RPMI8226 (cell line): ENCODE measurements at regions not wholly inside any gene's neighbourhood (a gene's known extent, or its start where the extent isn't known, plus 50 kb on each side); places are given as distances from the start of the nearest gene placed in this dataset.

Experiments used
- DNase-seq: peaks from one replicate; pipeline ENCODE4 v3.0.0-alpha.2; 2015

DNA sequence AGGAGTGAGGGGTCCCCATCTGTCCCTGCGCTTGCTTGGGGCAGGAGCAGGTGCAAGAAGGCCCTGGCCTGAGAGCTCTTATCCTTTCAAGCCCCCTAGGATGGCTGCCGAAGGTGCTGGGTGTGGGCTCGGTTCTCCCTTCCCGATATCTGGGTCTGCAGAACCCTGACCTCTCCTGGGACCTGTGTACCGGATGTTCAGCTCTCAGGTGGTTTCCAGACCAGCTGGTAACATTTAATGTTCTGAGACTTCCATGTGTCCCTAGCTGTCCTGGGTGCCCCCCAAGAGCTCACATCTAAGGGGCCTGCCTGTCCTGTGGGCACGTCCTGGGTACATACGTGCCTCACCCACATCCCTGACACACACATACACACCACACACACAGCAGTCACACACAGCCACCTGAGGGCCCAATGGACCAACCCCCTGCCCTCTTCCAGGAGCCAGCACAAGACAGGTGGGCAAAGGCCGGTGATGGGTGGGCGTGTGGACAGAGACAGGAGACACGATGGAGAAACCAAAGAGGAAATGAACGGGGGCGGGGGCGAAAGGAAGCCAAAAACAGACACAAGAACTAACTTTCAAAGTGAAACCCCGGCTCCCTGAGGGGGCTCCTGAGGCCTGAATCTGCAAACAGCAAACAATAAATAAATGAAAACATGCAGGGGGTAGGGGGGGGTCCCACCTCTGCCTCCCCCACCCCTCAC, 124.3 kb downstream of the PTPRS start:
- DNase-seq: no peak

DNA sequence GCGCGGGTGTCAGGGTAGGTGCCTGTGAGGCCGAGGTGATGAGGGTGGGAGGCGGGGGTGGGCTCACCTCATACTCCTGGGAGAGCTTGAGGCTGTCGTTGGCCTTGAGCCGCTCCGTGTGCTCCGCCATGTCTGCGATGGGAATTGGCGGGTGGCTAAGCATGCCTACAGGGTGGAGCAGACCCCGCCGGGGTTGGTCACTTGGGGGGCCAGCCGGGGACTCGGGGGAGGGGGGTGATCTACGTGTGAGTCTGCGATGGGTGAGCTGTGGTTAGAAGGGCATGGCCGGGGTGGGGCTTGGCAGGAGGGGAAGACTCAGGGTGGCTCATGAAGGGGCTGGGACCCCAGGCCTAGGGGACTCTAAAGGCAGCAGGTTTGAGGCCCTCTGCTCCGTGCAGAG, 125.2 kb downstream of the PTPRS start:
- no peak for DNase-seq

DNA sequence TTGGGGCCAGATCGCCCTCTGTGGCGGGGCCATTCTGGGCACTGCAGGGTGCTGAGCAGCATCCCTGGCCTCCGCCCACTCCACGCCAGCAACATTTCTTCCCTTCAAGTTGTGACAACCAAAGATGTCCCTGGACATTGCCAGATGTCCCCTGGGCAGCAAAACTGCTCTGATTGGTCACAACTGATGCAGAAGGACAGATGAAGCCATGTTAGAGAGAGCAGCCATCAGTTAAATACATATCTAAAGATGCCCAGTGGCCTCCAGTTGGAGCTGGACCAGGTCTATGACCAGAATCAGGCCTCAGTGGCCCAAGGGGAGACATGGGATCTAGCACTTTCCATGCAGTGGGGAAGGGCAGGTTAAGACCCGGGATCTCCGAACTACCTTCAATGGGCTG, 125.7 kb downstream of the PTPRS start:
- DNase-seq: no peak

DNA sequence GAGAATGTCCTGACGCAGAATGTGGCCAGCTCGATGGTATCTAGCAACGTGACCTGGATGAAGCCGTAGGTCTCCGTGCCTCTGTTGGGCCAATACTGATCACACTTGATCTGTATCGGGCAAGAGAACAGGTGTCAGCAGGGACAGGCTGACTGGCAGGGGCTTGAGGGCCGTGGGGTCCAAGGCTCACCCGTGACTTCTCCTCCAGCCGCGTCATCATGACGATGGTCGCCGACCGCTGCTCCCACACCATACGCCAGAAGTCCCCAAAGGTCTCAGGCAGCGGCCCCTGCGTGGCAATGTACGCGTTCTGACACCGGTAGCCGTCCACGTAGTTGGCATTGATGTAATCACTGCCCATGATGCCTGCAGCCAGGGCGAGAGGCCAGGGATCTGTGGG, 126.2 kb downstream of the PTPRS start:
- no peak for DNase-seq

DNA sequence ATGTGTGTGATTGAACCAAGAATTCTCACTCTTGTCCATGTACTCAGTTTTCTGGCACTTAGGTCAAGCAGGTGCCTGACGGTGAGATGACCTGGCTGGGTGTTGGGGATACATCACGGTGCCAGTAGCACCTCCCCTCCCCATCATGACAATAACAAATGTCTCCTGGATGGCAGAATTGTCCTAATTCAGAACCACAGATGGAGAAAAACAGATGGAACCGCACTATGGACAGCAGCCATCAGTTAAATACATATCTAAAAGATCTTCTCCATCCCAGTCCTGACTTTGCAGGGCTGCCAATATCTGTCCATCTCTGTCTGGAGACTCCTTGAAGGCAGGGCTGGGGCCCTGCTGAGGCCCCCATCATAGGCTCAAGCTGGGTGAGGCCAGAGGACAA, 126.9 kb downstream of the PTPRS start:
- DNase-seq: no peak

DNA sequence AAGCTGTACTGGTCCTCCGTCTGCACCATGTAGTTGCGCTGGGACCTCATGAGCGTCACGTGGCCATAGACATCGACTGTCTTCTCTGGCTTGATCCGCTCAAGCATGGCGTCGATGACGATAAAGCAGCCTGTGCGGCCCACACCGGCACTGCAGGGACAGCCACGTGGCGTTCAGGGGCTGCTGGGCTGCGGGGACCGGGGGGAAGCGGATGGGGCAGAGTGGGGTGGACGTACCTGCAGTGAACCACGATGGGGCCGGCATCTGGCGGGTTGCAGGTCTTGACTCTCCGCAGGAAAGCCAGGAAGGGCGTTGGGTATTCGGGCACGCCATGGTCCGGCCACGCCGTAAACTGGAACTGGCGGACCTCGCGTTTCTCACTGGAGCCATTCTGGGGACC, 128.5 kb downstream of the PTPRS start:
- DNase-seq: no peak

DNA sequence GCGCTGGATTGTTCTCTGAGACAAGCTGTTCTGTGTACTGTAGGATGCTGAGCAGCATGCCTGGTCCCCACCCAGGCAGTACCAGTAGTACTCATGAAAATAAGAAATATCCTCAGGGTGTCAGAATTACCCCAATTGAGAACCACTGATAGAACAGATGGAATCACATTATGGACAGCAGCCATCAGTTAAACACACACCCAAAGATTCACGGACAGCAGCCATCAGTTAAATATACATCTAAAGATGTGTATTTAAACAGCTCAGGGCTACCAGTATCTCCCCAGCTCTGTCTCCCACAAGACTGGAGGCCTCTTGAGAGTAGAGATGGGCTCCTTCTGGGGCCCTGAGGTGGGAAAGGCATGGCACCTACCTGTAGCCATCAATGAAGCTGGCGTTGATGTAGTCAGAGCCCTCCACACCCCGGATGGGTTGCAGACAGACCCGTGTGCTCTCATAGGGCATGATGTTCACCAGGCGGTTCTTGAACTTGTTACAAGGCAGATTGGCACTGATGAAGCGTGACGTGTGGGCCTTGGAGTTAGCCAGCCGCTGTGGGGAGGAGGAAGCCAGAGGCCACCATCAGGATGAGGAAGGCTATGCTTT, 129.3 kb downstream of the PTPRS start:
- no peak for DNase-seq

DNA sequence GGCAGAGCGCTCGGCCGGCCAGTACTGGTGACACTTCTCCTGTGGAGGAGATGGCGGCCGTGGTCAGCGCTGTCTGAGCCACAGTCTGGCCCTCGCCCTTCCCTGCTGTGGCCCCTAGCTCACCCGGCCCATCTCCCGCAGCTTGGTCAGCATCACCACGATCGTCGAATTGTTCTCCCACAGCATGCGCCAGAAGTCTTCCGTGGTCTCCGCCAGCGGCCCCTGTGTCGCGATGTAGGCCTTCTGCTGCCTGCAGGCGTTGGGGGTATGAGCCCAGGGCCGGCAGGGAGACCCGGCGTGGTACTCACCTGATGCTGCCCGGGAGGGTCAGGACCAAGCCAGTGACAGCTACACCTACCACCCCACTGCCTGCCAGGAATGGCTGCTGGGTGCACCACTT, 130.1 kb downstream of the PTPRS start:
- DNase-seq: no peak

DNA sequence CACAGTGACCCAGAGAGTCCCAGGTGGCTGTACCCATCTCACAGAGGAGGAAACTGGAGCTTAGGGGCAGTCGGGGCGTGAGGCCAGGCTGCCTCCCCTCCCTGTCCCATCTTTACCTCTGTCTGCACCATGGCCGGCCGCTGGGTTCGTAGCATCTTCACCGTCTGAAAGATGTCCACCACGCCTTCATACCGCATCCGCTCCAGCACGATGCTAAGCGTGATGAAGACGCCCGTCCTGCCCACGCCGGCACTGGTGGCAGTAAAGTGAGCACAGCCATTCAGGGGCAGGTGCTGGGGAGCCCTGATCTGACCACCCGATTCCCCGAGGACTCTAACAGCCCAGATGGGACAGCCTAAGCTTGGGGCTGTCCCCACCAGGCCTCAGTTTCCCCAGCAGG, 132.8 kb downstream of the PTPRS start:
- no peak for DNase-seq

DNA sequence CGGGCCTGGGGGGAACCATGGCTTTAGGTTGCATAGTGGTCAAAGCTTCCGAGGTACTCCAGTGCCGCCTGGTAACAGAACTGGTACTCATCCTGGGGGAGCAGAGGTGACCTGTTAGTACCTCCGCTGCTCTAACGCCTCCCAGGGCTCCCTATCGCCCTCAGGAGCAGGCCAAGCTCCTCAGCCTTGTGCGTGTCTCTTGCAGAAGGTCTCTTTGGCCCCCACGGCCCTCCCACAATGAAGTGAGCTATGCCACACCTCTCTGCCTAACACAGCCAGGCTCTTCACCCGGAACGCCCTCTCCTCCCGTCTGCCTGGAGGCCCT, 133.9 kb downstream of the PTPRS start:
- DNase-seq: no peak

DNA sequence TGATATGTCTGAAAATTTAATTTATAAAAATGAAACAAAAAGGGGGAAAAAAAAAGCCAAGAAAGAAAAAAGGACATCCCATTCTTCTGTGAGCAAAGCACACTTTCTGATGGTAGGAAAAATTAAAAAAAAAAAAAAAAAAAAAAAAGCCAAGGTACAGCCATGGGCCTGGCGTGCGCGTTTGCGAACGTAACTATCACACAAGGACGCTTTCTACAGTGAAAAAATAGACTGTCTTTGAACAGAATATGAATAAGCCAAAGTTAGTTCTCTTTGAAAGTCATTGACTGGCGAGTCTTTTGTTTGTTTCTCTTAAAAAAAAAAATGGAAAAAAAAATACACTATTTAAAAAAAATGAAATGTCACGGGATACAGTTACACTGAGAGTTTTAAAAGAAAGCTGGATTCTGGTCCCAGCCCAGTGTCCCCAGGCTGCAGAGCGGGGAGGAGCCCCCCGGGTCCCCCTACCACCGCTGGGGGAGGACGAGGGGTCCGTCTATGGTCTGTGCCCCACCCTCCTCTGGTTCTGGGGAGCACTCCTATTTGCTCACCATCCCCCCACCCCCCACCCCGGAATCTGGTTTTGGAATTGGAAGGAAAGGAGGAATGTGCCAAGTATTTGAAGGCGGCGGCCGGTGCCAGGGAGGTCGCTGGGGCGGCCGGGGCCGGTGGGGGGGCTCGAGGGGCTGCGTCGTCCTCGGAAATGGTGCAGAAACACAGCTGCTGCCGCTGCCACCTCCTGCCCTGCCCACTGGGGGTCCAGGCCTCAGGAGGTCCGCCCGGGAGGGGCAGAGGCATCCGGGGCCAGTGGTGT, 134.5 kb downstream of the PTPRS start:
- no peak for DNase-seq

DNA sequence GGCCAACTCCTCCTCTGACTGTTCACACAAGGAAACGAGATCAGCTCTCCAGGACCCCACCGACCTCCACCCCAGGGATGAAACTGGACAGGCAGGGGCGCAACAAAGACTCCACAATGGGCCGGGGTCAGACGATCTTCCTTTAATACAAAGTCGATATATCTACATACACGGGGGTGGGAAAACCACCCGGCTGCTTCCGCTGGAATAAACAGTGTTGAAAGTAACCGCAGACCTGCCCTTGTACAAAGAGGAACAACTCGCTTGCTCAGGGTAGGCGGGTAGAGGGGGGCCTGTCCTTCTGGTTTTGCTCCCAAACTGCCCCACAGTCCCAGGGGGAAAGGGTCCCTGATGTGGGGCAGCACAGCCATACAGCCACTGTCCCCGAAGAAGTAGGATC, 135.2 kb downstream of the PTPRS start:
- DNase-seq: no peak

DNA sequence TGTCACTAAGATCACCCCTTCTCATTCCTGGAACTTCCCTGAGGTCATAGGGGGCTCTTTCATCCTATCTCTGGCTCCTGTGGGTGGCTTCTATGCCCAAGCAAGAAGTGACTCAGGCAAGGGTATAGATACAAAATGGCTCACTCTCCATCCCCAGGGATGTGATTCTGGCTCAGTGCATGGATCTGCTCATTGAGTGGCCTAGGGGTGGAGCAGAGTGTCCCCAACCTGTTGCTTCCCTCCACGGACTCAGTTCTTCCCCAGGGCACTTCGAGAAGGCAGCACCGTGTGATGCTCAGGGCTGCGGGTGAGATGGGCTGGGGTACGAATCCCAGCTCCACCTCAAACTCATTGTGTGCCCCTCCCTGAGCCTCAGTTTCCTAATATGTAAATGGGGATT, 136.4 kb downstream of the PTPRS start:
- DNase-seq: no peak
